ENCODE measurements at regions not wholly inside any gene's neighbourhood (a gene's known extent, or its start where the extent isn't known, plus 50 kb on each side); places are given as distances from the start of the nearest gene placed in this dataset.

GRCh38 chr14:34310724-34311123, 151.3 kb downstream of the SPTSSA start:
- in situ Hi-C loops (cut with MboI; ENCODE audit: low pct_unique_long_range_greater_than_20kb, low sequenced_read_pairs, unreplicated experiment) = no loop called here
- TF ChIP-seq, protein P1, sequence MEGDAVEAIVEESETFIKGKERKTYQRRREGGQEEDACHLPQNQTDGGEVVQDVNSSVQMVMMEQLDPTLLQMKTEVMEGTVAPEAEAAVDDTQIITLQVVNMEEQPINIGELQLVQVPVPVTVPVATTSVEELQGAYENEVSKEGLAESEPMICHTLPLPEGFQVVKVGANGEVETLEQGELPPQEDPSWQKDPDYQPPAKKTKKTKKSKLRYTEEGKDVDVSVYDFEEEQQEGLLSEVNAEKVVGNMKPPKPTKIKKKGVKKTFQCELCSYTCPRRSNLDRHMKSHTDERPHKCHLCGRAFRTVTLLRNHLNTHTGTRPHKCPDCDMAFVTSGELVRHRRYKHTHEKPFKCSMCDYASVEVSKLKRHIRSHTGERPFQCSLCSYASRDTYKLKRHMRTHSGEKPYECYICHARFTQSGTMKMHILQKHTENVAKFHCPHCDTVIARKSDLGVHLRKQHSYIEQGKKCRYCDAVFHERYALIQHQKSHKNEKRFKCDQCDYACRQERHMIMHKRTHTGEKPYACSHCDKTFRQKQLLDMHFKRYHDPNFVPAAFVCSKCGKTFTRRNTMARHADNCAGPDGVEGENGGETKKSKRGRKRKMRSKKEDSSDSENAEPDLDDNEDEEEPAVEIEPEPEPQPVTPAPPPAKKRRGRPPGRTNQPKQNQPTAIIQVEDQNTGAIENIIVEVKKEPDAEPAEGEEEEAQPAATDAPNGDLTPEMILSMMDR (IDR thresholded peaks at IDR 0.05; ENCODE audit: extremely low read depth, insufficient read depth, missing control alignments) = no peak
- no peak for DNase-seq (ENCODE audit: low spot score)

DNA sequence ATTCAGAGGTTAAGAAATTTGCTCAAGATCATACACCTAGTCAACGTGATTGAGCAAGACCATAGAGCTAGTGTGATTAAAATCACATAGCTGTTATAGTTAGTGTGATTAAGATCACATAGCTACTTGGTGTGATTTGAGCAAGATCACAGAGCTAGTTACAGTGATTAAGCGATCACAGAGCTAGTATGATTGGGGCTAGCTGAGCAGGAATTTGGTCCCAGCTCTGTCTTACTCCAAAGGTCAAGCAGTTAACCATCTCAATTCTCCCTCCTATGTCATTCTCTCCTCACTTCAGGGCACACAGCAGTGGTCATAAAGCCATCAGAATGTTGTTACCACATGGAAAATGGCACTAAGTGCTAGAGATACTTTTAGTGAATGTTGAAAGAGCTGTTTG, 158.2 kb downstream of the SPTSSA start:
- in situ Hi-C loops (cut with MboI; ENCODE audit: low pct_unique_long_range_greater_than_20kb, low sequenced_read_pairs, unreplicated experiment) = no loop called here
- no peak for DNase-seq (ENCODE audit: low spot score)
- TF ChIP-seq, protein P1 (IDR thresholded peaks at IDR 0.05; ENCODE audit: extremely low read depth, insufficient read depth, missing control alignments) = no peak

DNA sequence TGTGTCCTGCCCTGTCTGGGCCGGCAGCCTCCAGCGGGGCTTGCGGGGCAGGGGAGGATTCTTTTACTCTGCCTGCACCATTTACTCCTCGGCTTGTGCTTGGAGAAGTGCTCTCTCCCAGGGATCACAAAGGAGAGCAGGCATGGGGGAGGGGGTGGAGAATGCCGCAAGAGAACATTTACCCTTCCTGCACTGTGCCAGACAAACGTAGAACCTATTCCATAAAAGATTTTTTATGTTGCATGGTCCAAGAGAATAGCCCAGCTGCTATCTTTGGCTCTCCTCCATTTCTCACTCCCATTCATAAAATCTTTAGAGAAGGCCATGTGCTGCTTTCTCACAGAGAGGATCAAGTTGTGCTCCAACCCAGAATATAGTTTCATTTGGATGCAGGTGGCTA, 159.4 kb downstream of the SPTSSA start:
- in situ Hi-C loops (cut with MboI; ENCODE audit: low pct_unique_long_range_greater_than_20kb, low sequenced_read_pairs, unreplicated experiment) = no loop called here
- TF ChIP-seq, protein P1 (IDR thresholded peaks at IDR 0.05; ENCODE audit: extremely low read depth, insufficient read depth, missing control alignments) = no peak
- DNase-seq (ENCODE audit: low spot score) = no peak

- TF ChIP-seq, protein P1 (IDR thresholded peaks at IDR 0.05; ENCODE audit: extremely low read depth, insufficient read depth, missing control alignments) = peak; percentile 46
- in situ Hi-C loops (cut with MboI; ENCODE audit: low pct_unique_long_range_greater_than_20kb, low sequenced_read_pairs, unreplicated experiment) = no loop called here
- DNase-seq (ENCODE audit: low spot score) = peak; percentile 43
Observed at GRCh38 chr14:34300882-34301734, 160.9 kb downstream of the SPTSSA start.

DNA sequence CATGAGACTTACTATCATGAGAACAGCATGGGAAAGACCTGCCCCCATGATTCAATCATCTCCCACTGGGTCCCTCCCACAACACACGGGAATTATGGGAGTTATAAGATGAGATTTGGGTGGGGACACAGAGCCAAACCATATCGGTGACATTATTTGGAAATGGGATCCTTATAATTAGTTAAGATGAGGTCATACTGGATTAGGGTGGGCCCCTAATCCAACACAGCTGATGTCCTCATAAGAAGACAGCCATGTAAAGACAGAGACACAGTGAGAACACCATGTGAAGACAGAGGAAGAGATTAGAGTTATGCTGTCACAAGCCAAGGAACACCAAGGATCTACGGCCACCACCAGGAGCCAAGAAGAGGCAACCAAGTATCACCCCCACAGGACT, 161.7 kb downstream of the SPTSSA start:
- in situ Hi-C loops (cut with MboI; ENCODE audit: low pct_unique_long_range_greater_than_20kb, low sequenced_read_pairs, unreplicated experiment) = no loop called here
- TF ChIP-seq, protein P1 (IDR thresholded peaks at IDR 0.05; ENCODE audit: extremely low read depth, insufficient read depth, missing control alignments) = no peak
- no peak for DNase-seq (ENCODE audit: low spot score)

DNA sequence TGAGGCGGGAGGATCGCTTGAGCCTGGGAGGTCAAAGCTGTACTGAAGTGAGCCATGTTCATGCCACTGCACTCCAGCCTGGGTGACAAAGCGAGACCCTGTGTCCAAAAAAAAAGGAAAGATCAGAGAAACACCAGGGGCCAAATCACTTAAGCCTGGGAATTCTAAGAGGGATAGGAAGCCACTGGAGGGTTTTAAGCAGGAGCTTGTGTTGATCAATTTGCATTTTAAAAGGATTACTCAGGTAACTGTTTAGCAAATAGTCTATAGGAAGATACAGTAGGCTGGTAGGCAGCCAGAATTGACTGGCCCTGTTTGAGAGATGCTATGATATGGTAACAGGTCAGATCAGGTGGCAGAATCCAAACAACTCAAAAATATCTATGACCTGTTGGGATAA, 162.7 kb downstream of the SPTSSA start:
- DNase-seq (ENCODE audit: low spot score) = no peak
- in situ Hi-C loops (cut with MboI; ENCODE audit: low pct_unique_long_range_greater_than_20kb, low sequenced_read_pairs, unreplicated experiment) = no loop called here
- TF ChIP-seq, protein P1 (IDR thresholded peaks at IDR 0.05; ENCODE audit: extremely low read depth, insufficient read depth, missing control alignments) = no peak
